Spleen (tissue), 7 donors: ENCODE measurements at regions not wholly inside any gene's neighbourhood (a gene's known extent, or its start where the extent isn't known, plus 50 kb on each side); places are given as distances from the start of the nearest gene placed in this dataset.

Experiments used
- POLR2A ChIP-seq, 3 donors: fragments of 450-650 bp; IDR thresholded peaks; one replicate each; pipeline ENCODE4 v1.5.1; 2017; ENCODE audit warnings: antibody characterized with exemption in 3 of 3, mild to moderate bottlenecking in 1 of 3
- POLR2AphosphoS5 ChIP-seq, 3 donors: sonication (generic); formaldehyde crosslinking; IDR thresholded peaks; one replicate each; pipeline ENCODE4 v1.5.1; 2017; ENCODE audit warnings: antibody characterized with exemption in 3 of 3
- TF ChIP-seq, protein P1 (sequence below), 11 experiments: fragments of 200-600 bp in 7 of 11; fragments of 450-650 bp in 4 of 11; sonication (generic) in 4 of 11; IDR thresholded peaks in 8 of 11; conservative IDR thresholded peaks in 3 of 11; 1 replicate in 7 of 11; 2 replicates in 4 of 11; pipeline versions ENCODE4 v1.4.0 to v1.8.0; 2016 to 2021; ENCODE audit warnings: antibody characterized with exemption in 11 of 11, inconsistent platforms in 4 of 11, mild to moderate bottlenecking in 1 of 11
- donor health status: DM: no; HTN: no; CAD: no; lungs with moderate emphysema.
- donor health status: DM: no; HTN: no; CAD: no.
- donor health status: DM: no; HTN: no; CAD: no.

DNA sequence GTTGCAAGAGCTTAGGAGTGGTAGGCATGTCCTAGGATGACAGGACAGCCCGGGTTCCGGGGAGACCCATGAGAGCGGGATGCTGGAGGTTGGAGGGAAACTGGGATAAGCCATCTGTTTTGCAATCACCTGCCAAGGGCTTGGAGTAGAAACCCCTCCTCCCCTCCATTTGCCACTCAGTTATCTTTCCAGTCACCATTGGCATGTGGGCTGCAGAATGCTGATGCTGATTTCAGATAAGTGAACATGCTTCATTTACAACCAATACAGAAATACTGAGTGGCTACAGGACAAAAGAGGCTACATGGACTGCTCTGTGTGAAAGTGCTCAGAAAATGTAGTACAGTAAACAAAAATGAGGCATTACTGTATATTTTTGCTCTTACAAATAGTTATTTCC, 93.4 kb upstream of the KIF2A start:
- TF ChIP-seq, protein P1, sequence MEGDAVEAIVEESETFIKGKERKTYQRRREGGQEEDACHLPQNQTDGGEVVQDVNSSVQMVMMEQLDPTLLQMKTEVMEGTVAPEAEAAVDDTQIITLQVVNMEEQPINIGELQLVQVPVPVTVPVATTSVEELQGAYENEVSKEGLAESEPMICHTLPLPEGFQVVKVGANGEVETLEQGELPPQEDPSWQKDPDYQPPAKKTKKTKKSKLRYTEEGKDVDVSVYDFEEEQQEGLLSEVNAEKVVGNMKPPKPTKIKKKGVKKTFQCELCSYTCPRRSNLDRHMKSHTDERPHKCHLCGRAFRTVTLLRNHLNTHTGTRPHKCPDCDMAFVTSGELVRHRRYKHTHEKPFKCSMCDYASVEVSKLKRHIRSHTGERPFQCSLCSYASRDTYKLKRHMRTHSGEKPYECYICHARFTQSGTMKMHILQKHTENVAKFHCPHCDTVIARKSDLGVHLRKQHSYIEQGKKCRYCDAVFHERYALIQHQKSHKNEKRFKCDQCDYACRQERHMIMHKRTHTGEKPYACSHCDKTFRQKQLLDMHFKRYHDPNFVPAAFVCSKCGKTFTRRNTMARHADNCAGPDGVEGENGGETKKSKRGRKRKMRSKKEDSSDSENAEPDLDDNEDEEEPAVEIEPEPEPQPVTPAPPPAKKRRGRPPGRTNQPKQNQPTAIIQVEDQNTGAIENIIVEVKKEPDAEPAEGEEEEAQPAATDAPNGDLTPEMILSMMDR (IDR thresholded peaks at IDR 0.05 in 8 of 11, conservative IDR thresholded peaks at IDR 0.05 in 3 of 11), result no peak
- TF ChIP-seq POLR2AphosphoS5 (IDR thresholded peaks at IDR 0.05) (no peak), POLR2A (IDR thresholded peaks at IDR 0.05) (no peak)
